ENCODE measurements at regions not wholly inside any gene's neighbourhood (a gene's known extent, or its start where the extent isn't known, plus 50 kb on each side); places are given as distances from the start of the nearest gene placed in this dataset.
A peak's percentile ranks its signal among the peaks of the same experiment; 100 is the strongest.

DNA sequence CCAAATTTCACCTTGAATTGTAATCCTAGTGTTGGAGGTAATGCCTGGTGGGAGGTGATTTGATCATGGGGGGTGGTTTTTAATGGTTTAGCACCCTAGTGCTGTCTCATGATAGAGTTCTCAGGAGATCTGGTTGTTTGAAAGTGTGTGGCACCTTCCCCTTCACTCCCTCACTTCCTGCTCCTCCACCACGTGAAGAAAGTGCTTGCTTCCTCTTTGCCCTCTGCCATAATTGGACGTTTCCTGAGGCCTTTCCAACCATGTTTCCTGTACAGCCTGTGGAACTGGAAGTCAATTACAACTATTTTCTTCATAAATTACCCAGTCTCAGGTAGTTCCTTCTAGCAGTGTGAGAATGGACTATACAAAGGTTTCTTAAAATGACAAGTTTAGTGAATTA lies 251.8 kb upstream of the NETO1 start:
- no peak for DNase-seq (ENCODE audit: low read depth)

DNA sequence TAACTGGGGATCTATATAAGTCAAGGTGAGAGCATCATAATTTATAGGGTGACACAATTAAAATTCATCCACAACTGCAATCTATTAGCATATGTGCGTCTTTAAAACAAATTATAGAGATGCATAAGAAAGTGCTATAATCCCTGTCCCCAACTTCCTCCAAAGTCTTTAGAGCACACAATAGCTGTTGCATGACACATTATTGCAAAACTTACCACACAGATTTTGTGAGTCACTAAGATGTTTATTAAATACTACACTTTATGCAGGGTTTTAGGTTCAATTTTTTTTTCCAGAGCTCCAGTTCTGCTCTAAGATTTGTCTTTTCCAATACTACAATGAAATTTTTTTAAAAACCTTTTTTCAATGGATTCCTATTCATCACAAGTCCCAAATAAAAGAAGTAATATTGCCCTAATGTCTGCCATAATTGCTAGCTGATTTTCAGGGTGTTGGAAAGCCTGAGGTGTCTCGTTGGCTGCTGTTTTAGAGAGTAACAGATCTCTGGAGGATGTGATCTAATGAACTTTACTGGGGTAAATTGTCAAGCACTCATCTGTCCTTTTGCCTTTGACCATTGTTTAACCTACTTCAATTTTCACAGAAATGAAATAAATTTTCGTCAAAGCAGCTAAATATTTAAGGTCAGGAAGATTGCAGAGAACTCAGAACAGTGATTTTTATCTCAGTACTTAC lies 250.5 kb upstream of the NETO1 start:
- peak; percentile 57 for DNase-seq (ENCODE audit: low read depth)

DNA sequence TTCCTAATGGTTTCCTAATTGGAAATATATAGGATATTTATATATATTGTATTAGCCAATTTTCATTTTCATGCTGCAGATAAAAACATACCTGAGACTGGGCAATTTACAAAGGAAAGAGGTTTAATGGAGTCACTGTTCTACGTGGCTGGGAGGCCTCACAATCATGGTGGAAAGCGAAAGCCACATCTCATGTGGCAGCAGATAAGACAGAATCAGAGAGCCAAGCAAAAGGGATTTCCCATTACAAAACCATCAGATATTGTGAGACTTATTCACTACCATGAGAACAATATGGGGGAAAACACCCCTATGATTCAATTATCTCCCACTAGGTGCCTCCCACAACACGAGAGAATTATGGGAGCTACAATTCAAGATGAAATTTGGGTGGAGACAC lies 242.5 kb upstream of the NETO1 start:
- DNase-seq (ENCODE audit: low read depth): no peak

DNA sequence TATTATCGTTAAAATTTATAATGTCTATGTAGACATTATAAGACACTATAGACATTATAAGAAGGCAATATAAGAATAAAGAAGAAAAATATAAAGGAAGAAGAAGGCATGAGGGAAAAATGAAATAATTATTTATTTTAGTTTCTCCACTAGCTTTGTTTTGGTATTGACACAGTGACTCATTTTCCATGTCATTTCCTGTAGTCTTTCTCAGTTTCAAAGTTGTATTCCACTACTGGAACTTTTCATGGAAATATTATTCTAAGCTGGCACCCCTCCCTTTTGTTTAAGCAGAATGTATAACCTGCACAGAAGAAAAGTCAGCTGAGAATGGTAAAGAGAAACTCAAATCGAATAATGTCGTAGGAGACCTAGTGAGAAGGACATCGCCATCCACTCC lies 234.2 kb upstream of the NETO1 start:
- peak; percentile 28 for DNase-seq (ENCODE audit: low read depth)

DNA sequence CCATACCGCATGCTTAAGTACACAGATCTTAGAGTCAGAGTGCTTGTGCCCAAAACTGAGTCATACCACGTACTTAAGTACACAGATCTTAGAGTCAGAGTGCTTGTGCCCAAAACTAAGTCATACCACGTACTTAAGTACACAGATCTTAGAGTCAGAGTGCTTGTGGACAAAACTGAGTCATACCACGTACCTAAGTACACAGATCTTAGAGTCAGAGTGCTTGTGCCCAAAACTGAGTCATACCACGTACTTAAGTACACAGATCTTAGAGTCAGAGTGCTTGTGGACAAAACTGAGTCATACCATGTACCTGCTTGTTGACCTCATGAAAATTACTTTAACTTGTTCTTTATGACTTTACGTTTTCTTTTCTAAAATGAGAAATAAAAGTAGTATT lies 233.7 kb upstream of the NETO1 start:
- DNase-seq (ENCODE audit: low read depth): peak; percentile 24

DNA sequence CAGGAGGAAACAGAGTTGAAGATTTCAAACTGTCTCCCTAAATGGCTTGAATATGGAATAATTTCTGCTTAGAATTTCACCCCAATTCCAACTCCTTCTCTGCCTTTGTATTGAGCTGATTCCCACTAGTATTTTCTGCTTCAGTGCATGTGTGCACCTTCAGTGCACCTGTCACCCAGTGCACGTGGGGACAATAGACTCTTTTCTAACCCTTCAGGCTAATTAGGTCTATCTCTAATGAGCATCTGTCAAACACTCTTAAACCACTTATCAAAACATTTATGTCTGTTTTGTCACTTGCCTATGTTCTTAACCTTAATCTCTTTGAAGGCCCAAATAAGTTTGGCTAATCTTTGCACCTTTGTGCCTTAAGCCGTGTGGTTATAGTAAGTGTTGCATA lies 232.0 kb upstream of the NETO1 start:
- DNase-seq (ENCODE audit: low read depth): no peak

DNA sequence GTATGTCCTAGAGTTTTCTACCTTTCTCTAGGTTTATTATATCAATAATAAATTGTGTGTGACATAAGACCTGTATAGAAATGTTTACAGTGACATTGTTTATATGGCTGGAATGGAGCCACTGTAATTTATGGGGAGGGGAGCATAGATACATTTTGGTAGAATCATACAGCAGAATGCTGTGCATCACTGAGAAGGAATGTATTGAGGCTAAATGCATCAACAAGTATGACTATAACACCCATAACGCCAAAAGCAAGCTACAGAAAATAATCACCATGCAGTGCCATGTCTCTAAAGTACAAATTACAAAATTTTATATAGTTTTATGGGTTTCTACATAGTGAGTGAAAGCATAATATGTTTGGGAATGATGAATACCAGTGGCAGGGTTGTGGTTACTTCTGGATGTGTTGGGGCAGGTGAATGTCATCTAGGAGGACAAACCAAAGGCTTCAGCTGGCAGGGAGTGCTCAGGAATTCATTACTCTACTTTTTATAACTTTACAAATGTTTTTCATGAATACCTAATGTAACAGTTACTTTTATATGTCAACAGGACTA lies 226.0 kb upstream of the NETO1 start:
- no peak for DNase-seq (ENCODE audit: low read depth)

DNA sequence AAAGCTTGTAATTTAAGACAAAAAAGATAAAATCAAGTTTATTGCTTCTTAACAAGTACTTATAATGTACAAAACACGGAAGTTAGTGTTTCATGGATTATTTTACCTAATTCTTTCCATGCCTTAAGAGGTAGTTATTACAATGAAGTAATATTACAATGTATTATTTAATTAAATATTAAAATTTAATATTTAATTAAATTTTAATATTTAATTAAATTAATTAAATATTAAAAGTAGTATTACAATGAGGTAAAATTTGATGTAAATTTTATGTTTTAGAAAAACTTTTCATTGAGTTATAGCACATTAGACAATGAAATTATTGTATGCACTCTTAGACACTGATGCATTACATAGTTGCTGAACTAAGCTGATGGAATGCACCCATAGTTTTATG lies 220.7 kb upstream of the NETO1 start:
- DNase-seq (ENCODE audit: low read depth): no peak

DNA sequence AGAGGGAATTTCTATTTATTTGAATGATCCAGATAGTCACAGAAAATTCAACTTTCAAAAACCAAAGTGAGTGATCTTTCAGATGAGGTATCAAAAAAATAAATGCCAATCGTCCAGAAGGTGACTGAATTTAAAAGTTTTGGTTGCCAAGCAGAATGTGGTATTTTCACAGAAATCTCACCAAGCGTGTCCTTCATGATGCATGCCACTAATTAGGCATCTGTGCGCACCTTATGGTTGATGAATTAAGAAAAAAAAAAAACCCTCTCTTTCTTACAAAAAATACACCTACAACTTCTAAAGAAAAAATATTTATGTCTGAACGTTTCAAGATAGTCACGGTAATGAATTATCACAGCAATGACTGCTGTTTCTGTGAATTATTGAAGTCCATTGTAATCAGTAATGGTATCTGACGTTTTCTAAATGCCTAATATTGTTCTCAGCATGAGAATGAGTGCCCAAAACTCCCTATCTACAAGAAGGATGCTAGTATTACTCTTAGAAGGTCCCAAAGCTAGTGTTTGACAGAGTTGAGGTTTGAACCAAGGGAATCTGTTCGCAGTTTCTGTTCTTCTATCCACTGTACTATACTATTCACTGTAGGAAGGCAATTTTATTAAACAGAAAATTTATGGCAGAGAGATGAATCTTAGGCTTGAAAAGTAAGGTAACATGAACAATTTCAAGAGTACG lies 219.6 kb upstream of the NETO1 start:
- no peak for DNase-seq (ENCODE audit: low read depth)

DNA sequence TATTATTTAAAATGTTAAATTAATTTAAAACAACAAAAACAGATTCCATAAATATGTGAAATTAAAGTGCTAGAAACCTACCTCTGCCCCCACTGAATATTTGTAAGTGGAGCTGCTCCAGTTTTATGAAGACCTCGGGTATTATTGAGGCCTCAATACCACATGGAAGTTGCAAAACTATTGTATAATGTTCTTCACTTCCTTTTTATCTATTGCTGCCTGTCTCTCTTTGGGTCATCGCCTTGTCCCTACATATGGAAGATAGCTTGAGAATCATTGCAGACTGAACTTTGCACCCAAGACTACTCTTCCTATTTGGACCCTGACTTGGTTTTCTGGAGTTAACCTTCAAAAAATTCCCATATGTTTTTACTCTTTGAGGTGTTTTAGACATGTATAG lies 212.1 kb upstream of the NETO1 start:
- DNase-seq (ENCODE audit: low read depth): no peak

DNA sequence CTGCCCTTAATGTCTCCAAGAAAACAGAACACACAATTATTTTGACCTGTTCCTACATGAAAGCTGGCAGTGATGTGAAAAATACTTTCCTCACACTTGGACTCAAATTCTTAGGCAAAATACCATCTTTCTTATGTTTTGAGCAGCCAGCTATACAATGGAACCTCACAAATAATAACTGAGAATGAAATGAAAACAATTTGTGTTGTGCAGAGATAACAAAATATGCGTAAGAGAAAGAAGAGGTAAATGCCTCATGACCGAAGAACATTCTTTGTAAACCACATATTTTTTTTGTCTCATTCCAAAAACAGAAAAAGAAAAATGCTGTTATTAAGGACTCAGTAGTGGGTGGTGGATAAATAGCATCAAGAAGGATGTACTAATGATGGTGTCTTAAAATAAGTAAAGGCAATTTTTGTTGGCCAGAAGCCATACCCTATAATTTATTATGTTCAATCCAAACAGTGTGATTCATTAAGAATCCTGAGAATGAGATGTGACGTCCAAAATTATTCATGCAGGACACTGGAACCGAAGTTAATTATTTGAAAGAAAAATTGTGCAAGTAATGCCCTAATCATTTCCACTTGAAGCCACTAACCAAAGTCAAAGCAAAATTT lies 193.0 kb upstream of the NETO1 start:
- DNase-seq (ENCODE audit: low read depth): peak; percentile 1

DNA sequence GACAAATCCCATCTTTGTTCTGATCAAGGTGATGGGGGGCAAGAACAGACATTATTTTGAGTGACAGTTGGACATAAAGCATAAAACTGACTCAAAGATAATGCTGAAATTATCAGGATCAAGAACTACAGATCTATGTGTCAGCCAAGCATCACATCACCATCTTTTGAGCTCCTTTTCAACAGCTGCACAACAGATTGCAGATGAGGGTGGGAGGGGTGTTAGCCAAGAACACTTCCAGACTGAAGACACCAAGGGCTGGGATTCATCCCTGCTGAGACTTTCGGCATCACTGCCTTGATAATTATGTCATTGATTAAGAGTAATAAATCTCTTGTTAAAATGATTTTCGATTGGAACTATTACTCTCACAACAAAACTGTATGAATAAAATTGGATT lies 191.5 kb upstream of the NETO1 start:
- no peak for DNase-seq (ENCODE audit: low read depth)

DNA sequence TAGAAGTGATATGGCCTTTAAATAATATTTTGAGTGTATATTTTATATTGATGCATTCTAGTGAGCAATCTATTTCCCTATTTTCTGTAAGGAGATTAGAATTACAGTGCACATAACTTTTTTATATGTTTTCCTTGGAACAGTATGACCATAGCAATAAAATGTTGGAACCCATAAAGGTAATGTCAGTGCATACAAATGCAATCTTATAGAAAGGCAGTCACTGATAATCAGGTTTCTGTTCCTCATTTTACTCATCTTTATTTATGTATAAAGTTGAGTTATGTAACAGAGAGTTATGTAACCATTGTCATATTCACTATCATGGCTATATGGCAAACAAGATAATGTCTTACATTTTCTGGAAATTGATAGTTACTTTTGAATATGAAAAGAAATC lies 179.9 kb upstream of the NETO1 start:
- no peak for DNase-seq (ENCODE audit: low read depth)

DNA sequence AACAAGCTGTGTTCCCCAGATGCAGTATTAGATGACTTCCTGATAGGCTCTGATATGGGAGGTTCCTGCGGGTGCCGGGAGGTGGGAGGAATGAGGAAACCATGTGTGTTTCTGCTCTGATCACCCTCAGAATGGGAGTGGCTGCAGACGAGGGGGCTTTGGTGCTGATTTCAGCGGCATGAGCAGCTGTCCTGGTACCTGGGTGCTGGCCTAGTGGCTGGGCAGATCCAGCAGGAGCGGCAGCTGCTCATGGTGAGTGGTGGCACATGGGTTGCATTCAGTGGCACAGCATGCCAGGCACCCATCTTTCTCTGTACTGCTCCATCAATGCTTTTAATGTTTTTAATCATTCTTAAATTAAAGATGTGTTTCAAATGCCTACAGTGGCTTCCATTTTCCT lies 177.2 kb upstream of the NETO1 start:
- no peak for DNase-seq (ENCODE audit: low read depth)

DNA sequence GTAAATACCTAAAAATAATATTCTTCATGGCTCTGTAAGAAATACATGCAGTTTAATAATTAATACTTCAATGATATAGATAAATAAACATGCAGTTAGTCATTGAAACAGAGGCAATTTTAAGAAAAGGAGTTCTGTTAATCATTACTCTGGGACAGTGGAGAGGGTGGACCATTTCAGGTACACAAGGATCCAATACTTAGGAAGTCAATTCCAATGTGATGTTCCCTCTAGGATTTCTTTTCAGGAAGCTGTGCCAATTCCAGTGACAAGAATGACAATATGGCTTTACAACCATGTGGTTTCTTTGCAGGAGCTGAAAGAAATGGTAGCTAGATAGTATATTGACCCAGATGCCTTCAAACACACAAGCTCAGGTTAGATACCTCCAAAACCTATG lies 175.8 kb upstream of the NETO1 start:
- no peak for DNase-seq (ENCODE audit: low read depth)

DNA sequence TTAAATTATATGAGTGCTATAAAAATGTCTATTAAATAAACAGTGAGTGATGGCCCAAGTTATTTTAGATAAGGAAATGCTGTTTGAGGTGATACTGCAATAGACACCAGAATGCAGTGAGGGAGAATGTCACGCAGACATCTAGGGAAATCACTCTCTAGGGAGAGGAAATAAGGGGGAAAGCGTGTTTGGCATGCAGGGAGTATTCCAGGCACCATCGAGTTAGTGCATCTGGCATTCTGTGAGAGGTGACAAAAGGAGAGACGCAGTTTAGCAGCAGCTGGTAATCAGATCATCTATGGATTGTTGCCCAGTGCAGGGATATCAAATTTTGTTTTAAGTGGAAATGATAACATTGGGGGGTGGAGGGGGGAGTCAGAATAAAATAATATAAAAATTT lies 175.4 kb upstream of the NETO1 start:
- DNase-seq (ENCODE audit: low read depth): no peak

DNA sequence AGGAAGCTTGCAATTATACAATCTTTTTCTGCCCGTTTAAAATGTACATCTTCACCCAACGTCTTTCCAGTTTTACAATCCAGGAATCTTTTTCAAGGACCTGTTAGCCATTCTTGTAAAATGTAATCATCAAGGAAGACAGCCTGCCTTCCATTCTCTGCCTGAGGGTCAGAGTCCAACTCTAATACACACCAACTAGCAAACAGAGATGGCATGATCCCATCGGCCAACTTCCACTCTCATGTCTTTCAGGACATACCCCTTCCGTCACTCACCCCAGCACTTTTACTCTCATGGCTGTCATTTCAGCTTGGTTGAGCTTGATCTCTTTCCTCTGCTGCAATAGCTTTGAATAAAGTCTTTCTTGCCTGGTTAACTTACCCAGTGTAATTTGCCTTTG lies 172.5 kb upstream of the NETO1 start:
- DNase-seq (ENCODE audit: low read depth): no peak

DNA sequence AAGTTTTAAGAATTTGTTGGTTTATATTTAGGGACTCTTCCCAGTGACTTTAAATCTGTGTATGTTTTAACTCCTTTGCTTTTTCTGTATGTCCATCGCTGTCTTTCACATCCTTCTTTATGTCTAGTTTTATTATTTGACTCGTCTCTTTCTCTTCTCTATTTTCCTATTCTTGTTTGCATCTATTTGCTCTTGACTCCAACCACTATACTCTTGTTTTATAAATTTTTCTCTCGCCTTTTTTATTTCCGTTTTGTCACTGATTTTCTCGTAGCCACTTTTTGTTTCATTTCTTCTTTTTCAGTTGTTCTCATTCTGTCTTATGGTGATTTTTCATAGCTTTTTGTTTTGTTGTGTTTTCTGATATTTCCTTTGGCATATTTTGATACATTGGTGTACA lies 170.5 kb upstream of the NETO1 start:
- DNase-seq (ENCODE audit: low read depth): no peak

DNA sequence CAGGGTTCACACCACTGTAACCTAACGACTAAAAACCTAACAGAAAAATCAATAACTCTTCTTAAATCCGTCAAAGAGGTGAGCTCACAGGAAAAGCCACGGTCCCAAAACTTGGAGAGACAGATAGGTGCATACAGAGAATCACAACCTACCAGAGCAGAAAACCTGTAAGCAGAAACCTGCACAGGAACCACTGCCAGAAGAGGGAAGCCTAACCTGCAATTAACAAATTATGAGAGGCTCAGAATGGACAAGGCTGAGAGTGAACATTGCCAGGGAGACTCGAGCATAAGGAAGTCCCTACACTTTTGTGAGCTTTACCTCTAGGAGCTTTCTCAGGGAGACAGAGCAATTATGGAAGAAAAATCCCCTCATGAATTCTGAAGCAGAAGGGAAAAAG lies 156.2 kb upstream of the NETO1 start:
- DNase-seq (ENCODE audit: low read depth): no peak

DNA sequence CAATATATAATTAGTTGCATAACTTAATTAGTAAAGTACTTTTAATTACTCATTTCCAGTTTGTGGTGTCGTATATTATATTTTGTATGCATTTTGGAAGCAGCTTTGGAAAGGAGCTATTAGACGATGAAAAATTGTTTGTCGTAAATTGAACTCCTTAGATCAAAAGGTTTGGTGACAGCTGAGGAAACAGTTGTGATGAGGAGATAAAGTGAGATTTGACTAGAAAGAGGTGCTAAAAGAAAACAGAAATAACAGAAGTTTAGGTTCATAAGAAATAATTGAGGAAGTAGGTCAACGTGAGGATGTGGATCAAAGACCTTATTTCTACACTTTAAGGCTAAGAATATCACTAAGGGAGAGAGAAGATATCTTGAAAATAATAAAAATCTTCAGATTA lies 141.9 kb upstream of the NETO1 start:
- DNase-seq (ENCODE audit: low read depth): no peak

DNA sequence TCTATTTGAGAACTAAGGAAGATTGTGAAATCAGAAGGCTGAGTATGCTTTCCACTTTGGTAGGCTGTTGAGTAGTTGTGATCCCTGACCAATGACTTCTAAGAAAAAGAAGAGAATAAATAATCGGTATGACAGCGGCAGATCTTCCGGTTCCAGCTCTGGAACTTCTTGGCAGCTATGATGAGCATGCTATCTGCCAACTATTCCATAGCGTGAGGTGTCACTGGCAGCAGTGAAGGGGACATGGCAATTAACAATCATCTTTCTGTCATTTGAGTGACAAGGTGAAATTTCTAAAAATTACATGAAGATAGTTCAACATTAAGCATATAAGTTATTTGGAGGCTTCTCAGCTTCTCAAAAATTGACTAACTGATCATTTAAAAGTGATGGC lies 140.1 kb upstream of the NETO1 start:
- no peak for DNase-seq (ENCODE audit: low read depth)

DNA sequence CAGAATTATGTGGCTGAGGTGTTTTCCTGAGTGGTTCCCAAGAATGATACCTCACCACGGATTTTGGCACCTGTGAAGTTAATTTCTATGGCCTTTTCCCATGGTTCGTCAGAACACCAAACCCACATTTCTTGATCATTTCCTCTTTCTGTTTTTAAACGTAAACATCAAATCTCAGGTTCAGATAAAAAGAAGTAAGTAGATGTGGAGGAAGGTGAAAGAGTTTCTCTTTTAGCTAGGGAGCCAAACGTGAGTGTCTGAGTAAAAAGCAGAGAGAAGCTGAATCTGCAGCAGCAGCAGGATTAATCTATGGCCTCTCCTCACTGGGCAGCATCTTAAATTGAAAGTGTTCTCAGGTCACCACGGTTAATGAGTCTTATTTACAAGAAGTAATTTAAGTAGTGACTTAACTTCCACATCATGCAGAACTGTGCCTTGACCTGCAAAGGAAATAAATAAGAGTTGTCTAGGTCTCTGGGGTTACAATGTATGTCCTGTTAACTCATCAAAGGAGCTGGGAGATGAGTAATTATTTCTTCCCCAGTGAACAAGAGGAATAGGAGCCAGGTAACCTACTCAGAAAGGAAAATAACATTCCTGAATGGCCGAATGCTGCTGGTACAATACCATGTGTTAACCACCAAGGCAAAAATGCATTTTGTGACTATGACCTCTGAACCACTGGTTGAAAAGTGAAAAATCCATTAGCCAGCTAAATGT lies 139.6 kb upstream of the NETO1 start:
- DNase-seq (ENCODE audit: low read depth): no peak

DNA sequence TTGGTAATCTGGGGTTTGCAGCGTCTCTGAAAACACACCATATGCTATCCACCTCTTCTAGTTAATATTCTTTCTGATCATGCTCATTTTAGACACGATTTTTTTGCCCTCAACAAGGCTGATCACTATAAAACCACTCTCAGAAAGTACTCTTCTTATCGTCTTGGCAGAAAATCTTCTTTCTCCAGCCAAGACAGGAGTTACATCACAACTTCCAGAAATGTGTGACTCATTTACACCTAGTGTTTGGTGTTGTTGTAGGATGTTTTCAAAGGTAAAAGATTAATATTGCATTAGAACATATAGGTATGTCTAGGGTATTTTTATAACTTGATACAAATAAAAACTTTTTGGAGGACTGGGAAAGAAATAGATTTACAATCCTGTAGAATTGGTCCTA lies 138.5 kb upstream of the NETO1 start:
- DNase-seq (ENCODE audit: low read depth): no peak

Data from M059J (cell line).